ENCODE measurements at regions not wholly inside any gene's neighbourhood (a gene's known extent, or its start where the extent isn't known, plus 50 kb on each side); places are given as distances from the start of the nearest gene placed in this dataset.

DNA sequence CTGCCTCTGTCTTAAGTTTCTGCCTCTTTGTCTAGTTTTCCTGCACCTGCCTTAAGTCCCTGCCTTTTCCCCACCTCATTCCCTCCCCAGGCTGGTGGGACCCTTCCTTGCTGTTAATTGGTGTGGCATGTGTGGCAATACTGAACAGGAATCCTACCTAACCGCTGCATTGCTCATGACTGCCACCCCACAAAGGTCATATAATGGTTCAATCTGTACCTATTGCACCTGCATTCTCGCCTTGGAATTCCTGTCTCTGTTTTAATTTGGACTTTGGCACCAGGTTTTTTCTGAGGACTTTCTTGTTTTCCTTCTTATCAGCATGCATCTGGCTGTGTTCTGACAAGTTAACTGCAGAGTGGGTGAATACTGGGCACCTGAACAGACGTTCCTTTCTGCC lies 966.2 kb upstream of the TMEM132C start:
- Histone ChIP-seq H3K18ac (ENCODE audit: extremely low read depth, low read length) (no peak overlapping the region), H3K27me3 (replicated peaks in 1 of 4; ENCODE audit: control insufficient read depth in 3 of 4, extremely low read depth in 1 of 4, insufficient read depth in 3 of 4, low read length in 3 of 4) (no peaks in the 10 kb centered on the region), H3K79me1 (ENCODE audit: low read depth, low read length) (no peaks in the 10 kb centered on the region), H4K8ac (ENCODE audit: extremely low read depth, insufficient read depth, low read length) (no peak overlapping the region), H4K5ac (ENCODE audit: insufficient read length, low read depth, low read length) (no peak overlapping the region), H2BK5ac (ENCODE audit: low read depth, low read length) (no peak overlapping the region), H2AFZ (ENCODE audit: low read length) (no peak overlapping the region), H2BK12ac (ENCODE audit: low read depth, low read length) (no peak overlapping the region), H3K36me3 (ENCODE audit: control insufficient read depth in 2 of 4, insufficient read depth in 4 of 4, low read length in 3 of 4) (no peaks in the 10 kb centered on the region), H2BK20ac (ENCODE audit: low read length) (no peak overlapping the region), H3K27ac (ENCODE audit: low read depth, low read length) (no peak overlapping the region), H3K14ac (ENCODE audit: insufficient read length) (no peak overlapping the region), H3K23ac (ENCODE audit: insufficient read length) (no peak overlapping the region), H3K23me2 (ENCODE audit: low read depth, low read length) (no peaks in the 10 kb centered on the region), H4K91ac (replicated peaks; ENCODE audit: insufficient read length, low read length) (no peak overlapping the region), H3K79me2 (ENCODE audit: control insufficient read depth in 1 of 2, insufficient read depth in 2 of 2, low read length in 2 of 2) (no peaks in the 10 kb centered on the region), H2BK120ac (replicated peaks; ENCODE audit: low read depth, low read length) (no peak overlapping the region), H2BK15ac (ENCODE audit: low read length) (no peak overlapping the region), H4K20me1 (replicated peaks in 1 of 2; ENCODE audit: control insufficient read depth in 1 of 2, insufficient read depth in 2 of 2, low read length in 2 of 2) (no peaks in the 10 kb centered on the region), H3K4me3 (ENCODE audit: extremely low read depth in 1 of 4, insufficient read depth in 2 of 4, low read depth in 3 of 4, low read length in 4 of 4) (no peak overlapping the region), H2AK5ac (ENCODE audit: low read depth, low read length) (no peak overlapping the region), H3K4me2 (ENCODE audit: insufficient read depth in 1 of 2, low read depth in 2 of 2, low read length in 2 of 2) (no peak overlapping the region), H3K4ac (replicated peaks; ENCODE audit: insufficient read length, low read depth, low read length) (no peak overlapping the region), H3K4me1 (replicated peaks in 1 of 4; ENCODE audit: control insufficient read depth in 3 of 4, insufficient read depth in 4 of 4, low read length in 3 of 4) (no peaks in the 10 kb centered on the region), H3K9me3 (ENCODE audit: insufficient read depth in 2 of 2, low read depth in 1 of 2, low read length in 1 of 2) (0 out of 4 replicates have a peak, but pooled peaks cover 0 to 3% of the 10 kb centered on the region in 2 experiments), H3K56ac (replicated peaks; ENCODE audit: insufficient read length, low read depth, low read length) (no peak overlapping the region), H3K9ac (replicated peaks in 1 of 4; ENCODE audit: extremely low read depth in 1 of 4, low read depth in 3 of 4, low read length in 3 of 4) (no peak overlapping the region)
- 91% methylated on average over 3 of the region's 3 CpGs; no CpG with 5 or more reads in 1 of the 2 experiments for WGBS, 2 experiments (ENCODE audit: extremely low coverage in 1 of 2, insufficient coverage in 1 of 2, insufficient read length in 1 of 2, insufficient replicate concordance in 2 of 2, low coverage in 1 of 2, low lambda C conversion rate in 2 of 2, missing lambda C conversion rate in 1 of 2)
- CTCF ChIA-PET (ENCODE audit: partially characterized antibody) = interaction anchor here (2.2 kb wide), 1 partner anchor 11 kb away, joined by 6 read pairs; no protein-coding TSS in a partner anchor
- POLR2A ChIA-PET (ENCODE audit: partially characterized antibody) = no interaction called here
- no peak for DNase-seq (ENCODE audit: low read depth in 1 of 2, low spot score in 2 of 2)
- FAIRE-seq = no peak
- TF ChIP-seq RAD21 (IDR thresholded peaks at IDR 0.05 in 1 of 2, conservative IDR thresholded peaks at IDR 0.05 in 1 of 2; ENCODE audit: low read depth in 2 of 2, low read length in 2 of 2) (no peak), SAP30 (IDR thresholded peaks at IDR 0.05; ENCODE audit: insufficient read depth, insufficient replicate concordance, low read length) (no peak), CTBP2 (IDR thresholded peaks at IDR 0.05; ENCODE audit: borderline replicate concordance, insufficient read depth, insufficient read length, low read length) (no peak), TAF1 (IDR thresholded peaks at IDR 0.05; ENCODE audit: low read depth, low read length) (no peak), NRF1 (IDR thresholded peaks at IDR 0.05; ENCODE audit: low read depth, low read length) (no peak), CBX5 (IDR thresholded peaks at IDR 0.05; ENCODE audit: low read depth, low read length) (no peak), BRCA1 (IDR thresholded peaks at IDR 0.05; ENCODE audit: low read depth, low read length) (no peak), EP300 (IDR thresholded peaks at IDR 0.05; ENCODE audit: borderline replicate concordance in 1 of 2, low read depth in 2 of 2, low read length in 2 of 2) (no peak)
